ENCODE measurements at regions not wholly inside any gene's neighbourhood (a gene's known extent, or its start where the extent isn't known, plus 50 kb on each side); places are given as distances from the start of the nearest gene placed in this dataset.
A peak's percentile ranks its signal among the peaks of the same experiment; 100 is the strongest.

DNA sequence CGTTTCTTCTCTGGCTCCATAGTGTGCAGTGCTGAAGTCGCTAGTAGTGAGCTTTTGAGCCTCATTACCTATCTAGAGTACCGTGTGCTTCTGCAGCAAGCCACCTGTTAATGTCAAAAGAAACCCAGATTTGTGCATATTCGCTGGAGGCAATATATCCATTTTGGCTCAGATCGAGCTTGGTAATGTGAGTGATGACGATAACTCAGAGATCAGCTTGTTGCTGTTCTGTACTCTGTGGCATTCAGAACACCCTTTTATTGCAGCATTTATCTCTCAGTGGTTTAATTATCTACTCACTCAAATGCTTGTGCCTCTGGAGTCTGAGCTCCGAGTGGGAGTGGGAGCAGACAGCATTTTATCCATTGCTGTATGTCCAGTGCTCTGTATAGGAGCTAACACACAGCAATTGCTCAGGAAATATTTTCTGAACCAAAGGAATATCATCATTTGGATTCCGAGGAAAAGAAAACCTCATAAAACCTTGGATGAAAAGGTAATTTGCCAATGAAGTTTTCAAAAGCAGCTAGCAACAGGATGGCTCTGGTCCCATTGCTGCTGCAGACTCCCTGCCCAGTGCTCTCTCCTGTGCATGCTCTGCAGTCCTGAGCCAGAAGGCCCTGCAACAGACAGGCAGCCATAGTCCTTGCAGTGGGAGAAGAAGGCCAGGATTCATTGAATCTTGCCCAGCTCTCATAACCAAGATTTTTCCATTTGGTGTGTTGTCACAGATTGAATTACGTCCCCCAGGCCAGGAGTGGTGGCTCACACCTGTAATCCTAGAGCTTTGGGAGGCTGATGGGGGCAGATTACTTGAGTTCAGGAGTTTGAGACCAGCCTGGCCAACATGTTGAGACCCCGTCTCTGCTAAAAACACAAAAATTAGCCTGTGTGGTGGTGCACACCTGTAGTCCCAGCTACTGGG lies 183.8 kb downstream of the MYCN start:
- no peaks in the 10 kb centered on the region for H3K4me1 Mint-ChIP-seq
- Histone ChIP-seq H3K27ac (ENCODE audit: low read depth, low read length) (no peak overlapping the region), H3K4me3 (ENCODE audit: low read length) (no peak overlapping the region), H3K9me3 (ENCODE audit: low read length) (no peaks in the 10 kb centered on the region), H3K27me3 (ENCODE audit: insufficient read depth, low read length, poor library complexity, severe bottlenecking) (no peaks in the 10 kb centered on the region), H3K36me3 (ENCODE audit: insufficient read depth, low read length) (no peaks in the 10 kb centered on the region), H3K4me1 (ENCODE audit: insufficient read depth, low read length) (no peaks in the 10 kb centered on the region)
- peak overlapping the region in 1 of 8 donors; percentile 48 for H3K27ac Mint-ChIP-seq
- no peaks in the 10 kb centered on the region for H3K36me3 Mint-ChIP-seq
- no peak overlapping the region for H3K4me3 Mint-ChIP-seq
- DNase-seq: no peak
- peaks cover 0 to 1% of the 10 kb centered on the region in 2 donors for H3K27me3 Mint-ChIP-seq
- peaks cover 0 to 4% (median 0%) of the 10 kb centered on the region in 5 donors for H3K9me3 Mint-ChIP-seq
- POLR2A ChIA-PET: no interaction called here
- CTCF ChIA-PET: no interaction called here

GRCh38 chr2:16123421-16123820 lies 183.1 kb downstream of the MYCN start:
- ChIA-PET CTCF (no interaction called here), POLR2A (no interaction called here)
- Mint-ChIP-seq H3K27ac (peak overlapping the region in 1 of 8 donors; percentile 48), H3K4me3 (no peak overlapping the region), H3K4me1 (no peaks in the 10 kb centered on the region), H3K27me3 (peaks cover 0 to 1% of the 10 kb centered on the region in 2 donors), H3K36me3 (no peaks in the 10 kb centered on the region), H3K9me3 (peaks cover 0 to 4% (median 0%) of the 10 kb centered on the region in 5 donors)
- no peak overlapping the region for H3K4me3 ChIP-seq (ENCODE audit: low read length)
- DNase-seq: no peak
- no peaks in the 10 kb centered on the region for H3K4me1 ChIP-seq (ENCODE audit: insufficient read depth, low read length)
- H3K9me3 ChIP-seq (ENCODE audit: low read length): no peaks in the 10 kb centered on the region
- no peaks in the 10 kb centered on the region for H3K36me3 ChIP-seq (ENCODE audit: insufficient read depth, low read length)
- H3K27me3 ChIP-seq (ENCODE audit: insufficient read depth, low read length, poor library complexity, severe bottlenecking): no peaks in the 10 kb centered on the region
- no peak overlapping the region for H3K27ac ChIP-seq (ENCODE audit: low read depth, low read length)

DNA sequence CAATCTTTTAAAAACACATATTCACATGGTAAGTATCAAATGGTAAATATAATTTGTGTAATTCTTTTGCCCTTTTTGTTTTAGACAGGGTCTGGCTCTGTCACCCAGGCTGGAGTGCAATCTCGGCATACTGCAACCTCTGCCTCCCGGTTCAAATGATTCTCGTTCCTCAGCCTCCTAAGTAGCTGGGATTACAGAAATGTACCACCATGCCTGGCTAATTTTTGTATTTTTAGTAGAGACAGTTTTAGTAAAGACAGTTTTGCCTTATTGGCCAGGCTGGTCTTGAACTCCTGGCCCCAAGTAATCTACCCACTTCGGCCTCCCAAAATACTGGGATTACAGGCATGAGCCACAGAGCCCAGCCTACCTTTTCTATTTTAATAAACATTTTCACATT lies 182.2 kb downstream of the MYCN start:
- Mint-ChIP-seq H3K27ac (no peak overlapping the region), H3K27me3 (peaks cover 0 to 1% of the 10 kb centered on the region in 2 donors), H3K4me1 (no peaks in the 10 kb centered on the region), H3K4me3 (no peak overlapping the region), H3K9me3 (peaks cover 0 to 4% (median 0%) of the 10 kb centered on the region in 5 donors), H3K36me3 (no peaks in the 10 kb centered on the region)
- no peaks in the 10 kb centered on the region for H3K27me3 ChIP-seq (ENCODE audit: insufficient read depth, low read length, poor library complexity, severe bottlenecking)
- H3K4me1 ChIP-seq (ENCODE audit: insufficient read depth, low read length): no peaks in the 10 kb centered on the region
- H3K9me3 ChIP-seq (ENCODE audit: low read length): no peaks in the 10 kb centered on the region
- no peak overlapping the region for H3K4me3 ChIP-seq (ENCODE audit: low read length)
- CTCF ChIA-PET: no interaction called here
- no peak for DNase-seq
- H3K36me3 ChIP-seq (ENCODE audit: insufficient read depth, low read length): no peaks in the 10 kb centered on the region
- no peak overlapping the region for H3K27ac ChIP-seq (ENCODE audit: low read depth, low read length)
- POLR2A ChIA-PET: no interaction called here

- H3K4me1 Mint-ChIP-seq: no peaks in the 10 kb centered on the region
- H3K36me3 ChIP-seq (ENCODE audit: insufficient read depth, low read length): no peaks in the 10 kb centered on the region
- H3K9me3 ChIP-seq (ENCODE audit: low read length): no peaks in the 10 kb centered on the region
- peaks cover 0 to 1% of the 10 kb centered on the region in 2 donors for H3K27me3 Mint-ChIP-seq
- H3K9me3 Mint-ChIP-seq: peaks cover 0 to 4% (median 0%) of the 10 kb centered on the region in 5 donors
- H3K4me3 Mint-ChIP-seq: no peak overlapping the region
- no peaks in the 10 kb centered on the region for H3K27me3 ChIP-seq (ENCODE audit: insufficient read depth, low read length, poor library complexity, severe bottlenecking)
- H3K36me3 Mint-ChIP-seq: no peaks in the 10 kb centered on the region
- POLR2A ChIA-PET: no interaction called here
- H3K27ac Mint-ChIP-seq: no peak overlapping the region
- H3K27ac ChIP-seq (ENCODE audit: low read depth, low read length): no peak overlapping the region
- CTCF ChIA-PET: no interaction called here
- DNase-seq: no peak
- no peak overlapping the region for H3K4me3 ChIP-seq (ENCODE audit: low read length)
- no peaks in the 10 kb centered on the region for H3K4me1 ChIP-seq (ENCODE audit: insufficient read depth, low read length)
Measured at GRCh38 chr2:16121986-16122390, 181.6 kb downstream of the MYCN start.

DNA sequence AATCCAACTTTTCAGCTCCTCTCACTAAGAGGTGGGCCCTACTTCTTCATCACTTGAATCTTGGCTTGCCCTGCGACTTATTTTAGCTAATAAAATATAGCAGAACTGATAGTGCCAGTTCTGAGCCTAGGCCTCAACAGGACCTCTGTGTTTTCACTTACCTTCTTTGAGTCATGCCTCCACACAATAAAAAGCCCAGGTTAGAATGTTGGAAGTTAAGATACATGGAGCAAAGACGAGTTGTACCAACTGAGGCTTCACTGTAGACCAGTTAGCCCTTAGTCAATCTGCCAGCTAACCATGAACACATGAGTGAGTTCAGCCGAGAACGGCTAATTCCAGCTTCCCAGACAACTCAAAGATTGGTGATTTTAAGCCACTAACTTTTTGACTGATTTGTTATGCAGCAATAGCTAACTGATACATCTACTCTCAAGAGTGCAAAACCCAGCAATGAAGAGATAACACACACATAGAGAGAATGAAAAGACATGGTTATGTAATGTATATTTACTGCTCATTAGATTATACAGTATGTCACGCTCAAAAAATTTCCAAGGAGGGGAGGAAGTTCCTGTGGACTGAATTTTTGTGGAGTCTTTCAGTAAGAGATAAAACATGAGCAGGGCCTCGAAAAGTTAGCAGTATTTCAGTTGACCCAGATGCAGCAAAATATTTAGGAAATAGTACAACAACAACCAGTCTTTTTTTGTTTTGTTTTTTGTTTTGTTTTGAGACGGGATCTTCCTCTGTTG lies 181.1 kb downstream of the MYCN start:
- Histone ChIP-seq H3K27ac (ENCODE audit: low read depth, low read length) (no peak overlapping the region), H3K4me3 (ENCODE audit: low read length) (no peak overlapping the region), H3K36me3 (ENCODE audit: insufficient read depth, low read length) (no peaks in the 10 kb centered on the region), H3K27me3 (ENCODE audit: insufficient read depth, low read length, poor library complexity, severe bottlenecking) (no peaks in the 10 kb centered on the region), H3K9me3 (ENCODE audit: low read length) (no peaks in the 10 kb centered on the region), H3K4me1 (ENCODE audit: insufficient read depth, low read length) (no peaks in the 10 kb centered on the region)
- Mint-ChIP-seq H3K27ac (no peak overlapping the region), H3K27me3 (peaks cover 0 to 1% of the 10 kb centered on the region in 2 donors), H3K4me3 (no peak overlapping the region), H3K9me3 (peaks cover 0 to 4% (median 0%) of the 10 kb centered on the region in 5 donors), H3K36me3 (no peaks in the 10 kb centered on the region), H3K4me1 (no peaks in the 10 kb centered on the region)
- POLR2A ChIA-PET: no interaction called here
- no peak for DNase-seq
- CTCF ChIA-PET: no interaction called here

DNA sequence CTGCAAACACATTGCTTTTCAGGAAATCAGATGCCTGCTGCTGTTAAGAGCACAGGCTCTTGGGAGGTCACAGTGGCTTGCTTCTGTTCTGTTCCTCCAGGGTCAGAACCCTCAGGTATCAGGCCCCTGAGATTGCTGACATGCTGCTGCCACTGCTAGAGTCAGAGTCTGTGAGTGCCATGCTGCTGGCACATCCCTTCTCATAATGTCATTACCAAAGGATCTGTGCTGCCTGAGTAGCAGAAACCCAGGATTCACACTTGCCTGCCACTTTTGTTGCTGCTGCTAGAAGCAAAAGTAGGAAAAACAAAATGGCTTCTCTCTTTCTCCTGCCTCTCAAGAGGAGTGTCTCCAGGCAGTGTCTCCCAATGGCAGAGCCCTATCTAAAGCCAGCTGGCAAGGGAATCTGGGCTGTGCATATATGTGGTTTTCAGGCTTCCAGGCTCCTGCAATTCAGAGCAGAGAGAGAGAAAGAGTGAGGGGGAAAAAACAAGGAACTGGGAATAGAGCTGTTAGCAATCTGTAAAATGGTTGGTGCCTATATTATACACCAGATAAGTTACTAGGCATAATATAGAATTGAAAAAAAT lies 180.3 kb downstream of the MYCN start:
- no peaks in the 10 kb centered on the region for H3K4me1 Mint-ChIP-seq
- no peak for DNase-seq
- H3K9me3 Mint-ChIP-seq: peaks cover 0 to 4% (median 0%) of the 10 kb centered on the region in 5 donors
- POLR2A ChIA-PET: no interaction called here
- H3K27me3 Mint-ChIP-seq: no peaks in the 10 kb centered on the region
- H3K4me3 ChIP-seq (ENCODE audit: low read length): no peak overlapping the region
- CTCF ChIA-PET: no interaction called here
- H3K36me3 Mint-ChIP-seq: no peaks in the 10 kb centered on the region
- no peaks in the 10 kb centered on the region for H3K4me1 ChIP-seq (ENCODE audit: insufficient read depth, low read length)
- no peaks in the 10 kb centered on the region for H3K27me3 ChIP-seq (ENCODE audit: insufficient read depth, low read length, poor library complexity, severe bottlenecking)
- H3K9me3 ChIP-seq (ENCODE audit: low read length): no peaks in the 10 kb centered on the region
- H3K27ac Mint-ChIP-seq: no peak overlapping the region
- no peak overlapping the region for H3K4me3 Mint-ChIP-seq
- no peaks in the 10 kb centered on the region for H3K36me3 ChIP-seq (ENCODE audit: insufficient read depth, low read length)
- no peak overlapping the region for H3K27ac ChIP-seq (ENCODE audit: low read depth, low read length)

DNA sequence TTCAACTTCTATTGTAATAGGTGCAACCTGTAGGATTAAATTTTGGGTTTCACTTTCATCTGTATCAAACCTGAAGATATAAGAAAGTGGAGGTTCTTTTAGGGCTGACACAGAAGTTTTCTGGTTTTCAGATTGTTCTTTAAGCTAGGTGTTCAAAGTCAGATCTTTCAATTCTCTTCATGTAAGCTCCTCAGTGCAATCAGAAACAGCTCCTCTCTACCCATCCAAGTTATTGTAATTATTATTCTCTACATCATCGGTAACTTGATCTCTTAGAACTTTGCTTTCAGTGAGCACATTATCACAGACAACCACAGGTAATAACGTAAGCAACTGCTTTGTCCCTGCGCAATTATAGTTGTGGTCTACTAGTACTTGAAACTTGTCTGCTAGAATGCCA lies 179.4 kb downstream of the MYCN start:
- no peak for DNase-seq
- H3K9me3 Mint-ChIP-seq: peaks cover 0 to 4% (median 0%) of the 10 kb centered on the region in 5 donors
- peaks cover 0 to 2% of the 10 kb centered on the region in 2 donors for H3K27me3 Mint-ChIP-seq

More for the DNA sequence above, 179.4 kb downstream of the MYCN start:
- ChIA-PET POLR2A (no interaction called here), CTCF (no interaction called here)
- Mint-ChIP-seq H3K27ac (no peak overlapping the region), H3K4me3 (no peak overlapping the region), H3K36me3 (no peaks in the 10 kb centered on the region), H3K4me1 (no peaks in the 10 kb centered on the region)
- Histone ChIP-seq H3K4me3 (ENCODE audit: low read length) (no peak overlapping the region), H3K27me3 (ENCODE audit: insufficient read depth, low read length, poor library complexity, severe bottlenecking) (no peaks in the 10 kb centered on the region), H3K27ac (ENCODE audit: low read depth, low read length) (no peak overlapping the region), H3K36me3 (ENCODE audit: insufficient read depth, low read length) (no peaks in the 10 kb centered on the region), H3K9me3 (ENCODE audit: low read length) (no peaks in the 10 kb centered on the region), H3K4me1 (ENCODE audit: insufficient read depth, low read length) (no peaks in the 10 kb centered on the region)
